ENCODE measurements at regions not wholly inside any gene's neighbourhood (a gene's known extent, or its start where the extent isn't known, plus 50 kb on each side); places are given as distances from the start of the nearest gene placed in this dataset.

DNA sequence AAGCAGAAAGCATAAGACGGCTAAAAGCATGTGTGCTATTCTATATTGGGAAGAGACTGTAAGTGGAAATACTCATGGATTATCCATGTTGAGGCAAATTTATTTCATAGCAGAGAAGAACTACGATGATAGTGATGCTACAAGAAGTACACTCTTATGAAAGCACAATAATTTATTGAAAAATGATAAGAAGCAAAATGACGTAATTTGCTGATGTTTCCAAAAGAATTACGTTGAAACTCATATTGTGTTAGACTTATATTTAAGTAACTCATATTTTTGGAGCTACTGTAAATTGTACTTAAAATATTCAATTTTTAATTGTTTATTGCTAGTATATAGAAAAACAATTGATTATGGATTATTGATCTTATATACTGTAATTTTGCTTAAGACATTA, 1622.5 kb downstream of the REEP3 start:
- no peak for DNase-seq
- Histone ChIP-seq H3K27me3 (ENCODE audit: control insufficient read depth, insufficient read depth, low read length, poor library complexity, severe bottlenecking) (no peaks in the 10 kb centered on the region), H3K27ac (ENCODE audit: low read depth, low read length) (no peak overlapping the region), H3K9ac (ENCODE audit: extremely low read depth, low read length, poor library complexity, severe bottlenecking) (no peak overlapping the region), H3K9me3 (ENCODE audit: control insufficient read depth, low read length) (no peaks in the 10 kb centered on the region), H3K4me3 (ENCODE audit: low read length) (no peak overlapping the region), H3K36me3 (ENCODE audit: control insufficient read depth, insufficient read depth, low read length) (no peaks in the 10 kb centered on the region), H3K4me1 (ENCODE audit: control insufficient read depth, insufficient read depth, low read length) (no peaks in the 10 kb centered on the region)
- Mint-ChIP-seq H3K4me3 (no peak overlapping the region), H3K4me1 (no peaks in the 10 kb centered on the region), H3K36me3 (ENCODE audit: low read depth) (no peaks in the 10 kb centered on the region), H3K27me3 (ENCODE audit: insufficient read depth) (no peaks in the 10 kb centered on the region), H3K27ac (no peak overlapping the region), H3K9me3 (no peaks in the 10 kb centered on the region)
- TF ChIP-seq, protein P1, sequence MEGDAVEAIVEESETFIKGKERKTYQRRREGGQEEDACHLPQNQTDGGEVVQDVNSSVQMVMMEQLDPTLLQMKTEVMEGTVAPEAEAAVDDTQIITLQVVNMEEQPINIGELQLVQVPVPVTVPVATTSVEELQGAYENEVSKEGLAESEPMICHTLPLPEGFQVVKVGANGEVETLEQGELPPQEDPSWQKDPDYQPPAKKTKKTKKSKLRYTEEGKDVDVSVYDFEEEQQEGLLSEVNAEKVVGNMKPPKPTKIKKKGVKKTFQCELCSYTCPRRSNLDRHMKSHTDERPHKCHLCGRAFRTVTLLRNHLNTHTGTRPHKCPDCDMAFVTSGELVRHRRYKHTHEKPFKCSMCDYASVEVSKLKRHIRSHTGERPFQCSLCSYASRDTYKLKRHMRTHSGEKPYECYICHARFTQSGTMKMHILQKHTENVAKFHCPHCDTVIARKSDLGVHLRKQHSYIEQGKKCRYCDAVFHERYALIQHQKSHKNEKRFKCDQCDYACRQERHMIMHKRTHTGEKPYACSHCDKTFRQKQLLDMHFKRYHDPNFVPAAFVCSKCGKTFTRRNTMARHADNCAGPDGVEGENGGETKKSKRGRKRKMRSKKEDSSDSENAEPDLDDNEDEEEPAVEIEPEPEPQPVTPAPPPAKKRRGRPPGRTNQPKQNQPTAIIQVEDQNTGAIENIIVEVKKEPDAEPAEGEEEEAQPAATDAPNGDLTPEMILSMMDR (conservative IDR thresholded peaks at IDR 0.05): no peak
- 96 to 100% methylated on average over 1 to 4 of the region's 4 CpGs for WGBS, 2 experiments (ENCODE audit: insufficient coverage in 1 of 2, insufficient read length in 1 of 2)

DNA sequence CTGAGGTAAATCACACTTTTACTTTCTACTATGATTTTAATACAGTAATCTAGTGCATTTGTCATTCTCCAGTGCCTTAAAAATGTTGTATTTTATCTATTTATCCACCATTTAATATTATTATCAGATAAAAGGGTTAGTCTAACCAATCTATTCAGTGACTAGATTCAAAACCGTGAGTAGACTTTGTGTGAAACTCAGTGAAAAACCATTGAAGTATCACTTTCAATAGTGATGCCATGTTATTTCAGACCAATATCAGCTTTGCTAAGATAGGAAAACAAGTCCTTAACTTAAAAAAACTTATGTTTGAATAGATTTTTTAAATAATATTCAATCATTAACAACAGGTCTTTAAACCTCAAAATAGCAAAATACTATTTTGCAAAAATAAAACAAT, 1628.7 kb downstream of the REEP3 start:
- H3K36me3 Mint-ChIP-seq (ENCODE audit: low read depth): no peaks in the 10 kb centered on the region
- 94% methylated on average over 1 of the region's 1 CpG; no CpG with 5 or more reads in 1 of the 2 experiments for WGBS, 2 experiments (ENCODE audit: insufficient coverage in 1 of 2, insufficient read length in 1 of 2)
- H3K27me3 Mint-ChIP-seq (ENCODE audit: insufficient read depth): no peaks in the 10 kb centered on the region
- Histone ChIP-seq H3K4me1 (ENCODE audit: control insufficient read depth, insufficient read depth, low read length) (no peaks in the 10 kb centered on the region), H3K9ac (ENCODE audit: extremely low read depth, low read length, poor library complexity, severe bottlenecking) (no peak overlapping the region), H3K9me3 (ENCODE audit: control insufficient read depth, low read length) (no peaks in the 10 kb centered on the region), H3K27me3 (ENCODE audit: control insufficient read depth, insufficient read depth, low read length, poor library complexity, severe bottlenecking) (no peaks in the 10 kb centered on the region), H3K36me3 (ENCODE audit: control insufficient read depth, insufficient read depth, low read length) (no peaks in the 10 kb centered on the region), H3K27ac (ENCODE audit: low read depth, low read length) (no peak overlapping the region), H3K4me3 (ENCODE audit: low read length) (no peak overlapping the region)
- no peaks in the 10 kb centered on the region for H3K9me3 Mint-ChIP-seq
- TF ChIP-seq, protein P1 (conservative IDR thresholded peaks at IDR 0.05): no peak
- H3K4me3 Mint-ChIP-seq: no peak overlapping the region
- no peak overlapping the region for H3K27ac Mint-ChIP-seq
- no peak for DNase-seq
- H3K4me1 Mint-ChIP-seq: no peaks in the 10 kb centered on the region

DNA sequence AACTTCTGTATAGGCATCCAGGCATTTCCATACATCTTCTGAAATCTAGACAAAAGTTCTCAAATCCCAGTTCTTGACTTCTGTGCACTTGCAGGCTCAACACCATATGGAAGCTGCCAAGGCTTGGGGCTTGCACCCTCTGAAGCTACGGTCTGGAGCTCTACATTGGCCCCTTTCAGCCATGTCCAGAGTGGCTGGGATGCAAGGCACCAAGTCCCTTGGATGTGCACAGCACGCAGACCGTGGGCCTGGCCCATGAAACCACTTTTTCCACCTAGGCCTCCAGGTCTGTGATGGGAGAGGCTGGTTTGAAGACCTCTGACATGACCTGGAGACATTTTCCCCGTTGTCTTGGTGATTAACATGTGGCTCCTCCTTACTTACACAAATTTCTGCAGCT, 1645.1 kb downstream of the REEP3 start:
- Mint-ChIP-seq H3K4me1 (peaks cover 14% of the 10 kb centered on the region), H3K4me3 (no peak overlapping the region), H3K27ac (no peak overlapping the region), H3K9me3 (peaks cover 2% of the 10 kb centered on the region), H3K27me3 (ENCODE audit: insufficient read depth) (no peaks in the 10 kb centered on the region), H3K36me3 (ENCODE audit: low read depth) (no peaks in the 10 kb centered on the region)
- Histone ChIP-seq H3K9me3 (ENCODE audit: control insufficient read depth, low read length) (no peaks in the 10 kb centered on the region), H3K9ac (ENCODE audit: extremely low read depth, low read length, poor library complexity, severe bottlenecking) (no peak overlapping the region), H3K27me3 (ENCODE audit: control insufficient read depth, insufficient read depth, low read length, poor library complexity, severe bottlenecking) (no peaks in the 10 kb centered on the region), H3K36me3 (ENCODE audit: control insufficient read depth, insufficient read depth, low read length) (no peaks in the 10 kb centered on the region), H3K4me1 (ENCODE audit: control insufficient read depth, insufficient read depth, low read length) (no peaks in the 10 kb centered on the region), H3K27ac (ENCODE audit: low read depth, low read length) (no peak overlapping the region), H3K4me3 (ENCODE audit: low read length) (no peak overlapping the region)
- TF ChIP-seq, protein P1 (conservative IDR thresholded peaks at IDR 0.05): no peak
- DNase-seq: no peak
- WGBS, 2 experiments (ENCODE audit: insufficient coverage in 1 of 2, insufficient read length in 1 of 2): 94% methylated on average over 2 to 4 of the region's 4 CpGs
